ENCODE measurements at regions not wholly inside any gene's neighbourhood (a gene's known extent, or its start where the extent isn't known, plus 50 kb on each side); places are given as distances from the start of the nearest gene placed in this dataset.
"Not testable (repeated sequence)": the region's sequence is repeated elsewhere in the genome, so short reads cannot be mapped to it uniquely, and the experiment has no call there.

GRCh38 chr1:143862722-143863121, 109.1 kb downstream of the FAM72C start:
- CTCF ChIA-PET; H3K4me2 ChIP-seq; H3K27ac ChIP-seq; H3K4me3 ChIP-seq; FAIRE-seq; DNase-seq (ENCODE audit: low read depth in 1 of 2, low spot score in 1 of 2); POLR2A ChIA-PET; H3K9me3 ChIP-seq; H3K4me1 ChIP-seq; ATAC-seq: not testable (repeated sequence)
- WGBS (ENCODE audit: missing lambda C conversion rate): 4% methylated on average over 4 of the region's 4 CpGs

GRCh38 chr1:143861306-143861705, 110.5 kb downstream of the FAM72C start:
- FAIRE-seq; H3K9me3 ChIP-seq; H3K4me3 ChIP-seq; DNase-seq (ENCODE audit: low read depth in 1 of 2, low spot score in 1 of 2); H3K4me1 ChIP-seq; POLR2A ChIA-PET; H3K27ac ChIP-seq; H3K4me2 ChIP-seq; ATAC-seq; CTCF ChIA-PET: not testable (repeated sequence)
- WGBS (ENCODE audit: missing lambda C conversion rate): no CpG with 5 or more reads among the region's 1 CpG

DNA sequence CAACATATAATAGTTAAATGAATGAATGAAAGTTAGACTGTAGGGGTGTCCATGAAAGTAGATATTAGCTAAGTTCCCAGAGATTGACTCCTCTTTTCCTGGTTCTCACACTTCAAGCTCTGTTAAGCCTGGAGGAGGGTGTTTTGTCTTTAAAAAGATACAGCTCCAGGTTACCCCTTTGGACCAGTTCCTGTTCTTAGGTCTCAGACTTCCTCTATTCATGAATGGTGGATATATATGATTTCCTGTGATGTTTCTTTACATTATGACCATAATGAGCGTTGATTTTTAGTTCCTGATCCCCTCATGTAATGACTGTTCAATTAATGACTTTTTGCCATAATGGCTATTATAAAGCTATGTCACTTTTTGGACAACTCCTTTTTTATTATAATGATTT, 115.9 kb downstream of the FAM72C start:
- H3K9me3 ChIP-seq; POLR2A ChIA-PET; FAIRE-seq; H3K4me2 ChIP-seq; DNase-seq (ENCODE audit: low read depth in 1 of 2, low spot score in 1 of 2); H3K4me1 ChIP-seq; H3K27ac ChIP-seq; ATAC-seq; H3K4me3 ChIP-seq; CTCF ChIA-PET: not testable (repeated sequence)
- WGBS (ENCODE audit: missing lambda C conversion rate): no CpG with 5 or more reads among the region's 1 CpG

DNA sequence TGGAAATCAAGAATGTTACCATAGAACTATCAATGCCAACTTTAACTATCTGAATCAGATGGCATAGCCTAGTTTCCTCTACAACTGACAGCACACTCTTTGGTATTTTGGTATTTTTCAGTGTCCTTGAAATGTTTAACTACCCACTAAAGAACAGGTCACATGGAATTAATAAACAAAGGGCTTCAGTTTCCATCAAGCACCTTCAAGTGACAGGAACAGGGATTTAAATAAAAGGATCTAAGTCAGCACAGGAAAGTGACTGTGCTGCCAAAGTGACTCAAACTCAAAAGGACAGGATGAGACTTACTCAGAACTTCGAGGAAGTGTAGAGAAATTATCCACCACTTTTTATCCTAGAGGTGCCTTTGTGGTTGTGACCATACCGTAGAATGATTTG, 117.7 kb downstream of the FAM72C start:
- DNase-seq (ENCODE audit: low read depth in 1 of 2, low spot score in 1 of 2); H3K9me3 ChIP-seq; ATAC-seq; H3K27ac ChIP-seq; POLR2A ChIA-PET; H3K4me1 ChIP-seq; FAIRE-seq; H3K4me2 ChIP-seq; H3K4me3 ChIP-seq; CTCF ChIA-PET: not testable (repeated sequence)
- WGBS (ENCODE audit: missing lambda C conversion rate): 20% methylated on average over 2 of the region's 2 CpGs

GRCh38 chr1:143850637-143851036, 121.1 kb downstream of the FAM72C start:
- H3K4me1 ChIP-seq; CTCF ChIA-PET; H3K4me2 ChIP-seq; DNase-seq (ENCODE audit: low read depth in 1 of 2, low spot score in 1 of 2); H3K4me3 ChIP-seq; H3K9me3 ChIP-seq; POLR2A ChIA-PET; H3K27ac ChIP-seq; FAIRE-seq; ATAC-seq: not testable (repeated sequence)
- 0% methylated on average over 2 of the region's 2 CpGs for WGBS (ENCODE audit: missing lambda C conversion rate)

GRCh38 chr1:143848859-143849258, 122.9 kb downstream of the FAM72C start:
- H3K4me3 ChIP-seq; H3K9me3 ChIP-seq; H3K4me1 ChIP-seq; POLR2A ChIA-PET; H3K27ac ChIP-seq; DNase-seq (ENCODE audit: low read depth in 1 of 2, low spot score in 1 of 2); ATAC-seq; FAIRE-seq; CTCF ChIA-PET; H3K4me2 ChIP-seq: not testable (repeated sequence)

DNA sequence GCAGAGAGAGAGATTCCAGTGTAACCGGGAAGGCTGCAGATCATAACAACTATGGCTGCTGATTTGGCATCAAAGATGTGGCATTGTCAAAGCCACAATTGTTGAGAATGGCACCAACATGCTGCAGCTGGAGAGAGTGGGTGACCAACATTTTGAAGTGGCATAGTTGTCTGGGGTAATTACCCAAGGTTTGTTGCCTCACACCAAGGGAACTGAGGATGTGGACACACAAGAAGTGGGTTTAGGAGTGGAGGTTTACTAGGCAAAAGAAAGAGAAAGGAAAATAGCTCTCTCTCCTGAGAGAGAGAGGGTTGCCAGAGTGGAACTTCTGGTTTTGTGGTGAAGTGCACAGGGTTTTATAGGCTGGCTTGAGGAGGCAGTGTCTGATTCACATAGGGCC, 126.6 kb downstream of the FAM72C start:
- H3K4me3 ChIP-seq; H3K4me2 ChIP-seq; H3K27ac ChIP-seq; H3K9me3 ChIP-seq; POLR2A ChIA-PET; CTCF ChIA-PET; FAIRE-seq; H3K4me1 ChIP-seq; DNase-seq (ENCODE audit: low read depth in 1 of 2, low spot score in 1 of 2); ATAC-seq: not testable (repeated sequence)
- 0% methylated on average over 1 of the region's 1 CpG for WGBS (ENCODE audit: missing lambda C conversion rate)

DNA sequence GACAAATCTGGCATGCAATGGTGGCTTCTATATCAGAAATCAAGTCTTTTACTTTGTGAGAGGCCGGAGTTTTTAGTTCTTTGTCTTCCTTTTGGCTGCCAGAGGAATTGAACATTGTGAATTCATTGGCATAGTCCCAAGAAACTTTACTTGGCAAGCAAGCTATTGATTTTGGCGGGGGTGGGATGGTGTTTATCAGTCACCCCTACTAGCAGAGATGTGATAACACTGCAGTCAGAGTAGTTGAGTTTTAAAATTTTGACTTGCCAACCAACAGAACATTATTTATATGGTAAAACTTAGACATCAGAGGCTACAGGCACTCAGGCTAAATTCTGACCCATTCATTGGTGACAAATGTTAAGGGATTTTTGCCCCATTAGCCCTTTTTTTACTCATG, 129.7 kb downstream of the FAM72C start:
- CTCF ChIA-PET; H3K27ac ChIP-seq; POLR2A ChIA-PET; ATAC-seq; H3K9me3 ChIP-seq; H3K4me2 ChIP-seq; H3K4me1 ChIP-seq; H3K4me3 ChIP-seq; FAIRE-seq; DNase-seq (ENCODE audit: low read depth in 1 of 2, low spot score in 1 of 2): not testable (repeated sequence)
- WGBS (ENCODE audit: missing lambda C conversion rate): 8% methylated on average over 1 of the region's 2 CpGs

GRCh38 chr1:143839182-143839581, 132.6 kb downstream of the FAM72C start:
- H3K27ac ChIP-seq; CTCF ChIA-PET; H3K9me3 ChIP-seq; H3K4me1 ChIP-seq; DNase-seq (ENCODE audit: low read depth in 1 of 2, low spot score in 1 of 2); FAIRE-seq; ATAC-seq; H3K4me2 ChIP-seq; POLR2A ChIA-PET; H3K4me3 ChIP-seq: not testable (repeated sequence)
- 28% methylated on average over 11 of the region's 32 CpGs for WGBS (ENCODE audit: missing lambda C conversion rate)

DNA sequence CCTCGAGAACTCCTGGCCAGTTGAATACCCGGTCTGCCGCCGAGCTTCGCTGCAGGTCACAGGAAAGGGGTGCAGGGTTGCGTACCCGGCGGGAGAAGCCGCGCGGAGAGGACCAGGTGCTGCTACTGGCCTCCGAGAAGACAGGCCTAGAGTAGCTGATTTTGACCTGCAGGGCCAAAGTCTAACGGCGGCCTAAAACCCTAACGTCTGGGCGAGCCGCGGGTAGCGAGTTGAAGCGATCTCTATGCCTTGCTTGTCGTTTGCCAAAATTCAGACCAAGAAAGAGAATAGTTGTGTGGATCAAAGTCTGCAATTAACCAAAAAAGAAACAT, 133.2 kb downstream of the FAM72C start:
- H3K4me2 ChIP-seq; H3K4me3 ChIP-seq; H3K27ac ChIP-seq; H3K9me3 ChIP-seq; DNase-seq (ENCODE audit: low read depth in 1 of 2, low spot score in 1 of 2); FAIRE-seq; ATAC-seq; POLR2A ChIA-PET; CTCF ChIA-PET; H3K4me1 ChIP-seq: not testable (repeated sequence)
- no CpG with 5 or more reads among the region's 21 CpGs for WGBS (ENCODE audit: missing lambda C conversion rate)

DNA sequence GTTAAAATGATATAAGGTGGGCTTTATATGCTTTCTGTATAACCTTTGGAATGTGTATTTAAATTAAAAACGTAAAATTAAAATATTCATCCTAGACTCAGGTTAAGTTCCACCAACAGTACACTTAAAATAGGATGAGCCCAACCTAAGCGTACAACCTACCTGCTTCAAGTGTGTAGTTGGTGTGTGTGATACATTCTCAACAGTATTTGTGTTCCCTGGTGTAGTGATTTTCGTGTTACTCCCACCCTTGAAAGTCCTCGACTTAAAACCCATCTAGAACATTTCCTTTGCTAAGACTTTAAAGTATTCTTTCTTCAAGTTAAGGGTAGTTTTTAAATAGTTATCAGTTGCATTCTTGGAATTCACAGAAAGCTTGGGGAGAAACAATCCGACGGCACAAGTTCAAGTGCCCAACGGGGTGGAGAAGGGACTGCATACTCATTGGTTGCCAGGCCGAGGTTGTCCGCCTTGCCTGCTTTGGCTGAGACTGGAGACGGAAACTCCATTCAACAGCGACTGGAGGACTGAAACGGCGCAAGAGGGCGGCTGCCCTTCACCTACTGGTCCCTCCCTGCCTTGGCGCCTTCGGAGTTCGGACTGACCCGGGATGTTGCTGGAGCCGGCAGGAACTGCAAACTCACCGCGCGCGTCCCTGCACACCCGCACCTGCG, 133.7 kb downstream of the FAM72C start:
- ATAC-seq; H3K27ac ChIP-seq; H3K4me1 ChIP-seq; H3K4me3 ChIP-seq; H3K4me2 ChIP-seq; CTCF ChIA-PET; H3K9me3 ChIP-seq; FAIRE-seq; POLR2A ChIA-PET; DNase-seq (ENCODE audit: low read depth in 1 of 2, low spot score in 1 of 2): not testable (repeated sequence)
- WGBS (ENCODE audit: missing lambda C conversion rate): 33% methylated on average over 13 of the region's 25 CpGs

DNA sequence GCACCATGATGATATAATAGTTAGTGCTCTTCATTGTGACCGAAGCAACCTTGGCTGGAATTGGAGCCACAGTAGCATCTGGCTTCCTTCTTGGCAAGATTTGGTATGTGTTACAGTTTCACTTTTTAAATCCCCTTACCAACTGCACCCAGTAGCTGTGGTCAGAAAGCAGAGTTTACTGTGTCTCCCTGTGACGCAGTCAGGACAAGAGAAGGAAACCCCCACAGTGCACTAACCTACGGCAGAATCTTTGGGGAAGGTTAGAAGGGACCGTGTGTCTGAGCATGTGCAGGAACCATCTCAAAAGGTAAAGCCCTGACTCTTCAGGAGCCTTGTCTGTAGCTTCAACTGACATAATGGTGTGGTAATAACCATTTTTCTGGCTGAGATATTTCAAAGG, 138.4 kb downstream of the FAM72C start:
- H3K9me3 ChIP-seq; POLR2A ChIA-PET; DNase-seq (ENCODE audit: low read depth in 1 of 2, low spot score in 1 of 2); H3K4me1 ChIP-seq; FAIRE-seq; H3K4me3 ChIP-seq; H3K27ac ChIP-seq; ATAC-seq; H3K4me2 ChIP-seq; CTCF ChIA-PET: not testable (repeated sequence)
- 17% methylated on average over 3 of the region's 4 CpGs for WGBS (ENCODE audit: missing lambda C conversion rate)

Data from A549 (cell line).